ENCODE measurements at regions not wholly inside any gene's neighbourhood (a gene's known extent, or its start where the extent isn't known, plus 50 kb on each side); places are given as distances from the start of the nearest gene placed in this dataset.

DNA sequence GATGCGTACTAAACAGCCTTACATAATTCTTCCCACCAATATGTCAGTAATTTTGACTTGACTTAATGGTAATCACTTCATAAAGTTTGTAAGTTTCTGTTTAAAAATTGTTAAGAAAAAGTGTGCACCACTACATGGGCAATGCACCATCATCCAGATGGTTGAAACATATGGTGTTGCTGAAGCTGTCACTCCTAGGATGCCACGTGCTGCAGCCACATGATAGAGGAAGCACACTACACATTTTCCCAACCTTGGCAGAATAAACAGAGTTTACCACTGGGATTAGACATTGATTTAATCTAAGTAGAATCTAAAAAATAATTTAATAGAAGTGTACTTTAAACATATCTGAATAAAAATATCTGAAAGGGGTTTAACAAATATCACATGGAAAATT is 1209.9 kb downstream of the NSUN3 start:
- H3K79me2 ChIP-seq (ENCODE audit: control insufficient read depth, insufficient read depth, low read length) = no peaks in the 10 kb centered on the region
- no peak overlapping the region for H3K4me2 ChIP-seq (ENCODE audit: insufficient read depth, low read length)
- H3K9ac ChIP-seq (ENCODE audit: insufficient read depth in 1 of 2, low read depth in 2 of 2, low read length in 2 of 2) = no peak overlapping the region
- ATAC-seq = no peak
- H3K4me1 ChIP-seq (replicated peaks in 1 of 2; ENCODE audit: control insufficient read depth in 2 of 2, insufficient read depth in 2 of 2, low read length in 2 of 2) = no peaks in the 10 kb centered on the region
- TF ChIP-seq, protein P1, sequence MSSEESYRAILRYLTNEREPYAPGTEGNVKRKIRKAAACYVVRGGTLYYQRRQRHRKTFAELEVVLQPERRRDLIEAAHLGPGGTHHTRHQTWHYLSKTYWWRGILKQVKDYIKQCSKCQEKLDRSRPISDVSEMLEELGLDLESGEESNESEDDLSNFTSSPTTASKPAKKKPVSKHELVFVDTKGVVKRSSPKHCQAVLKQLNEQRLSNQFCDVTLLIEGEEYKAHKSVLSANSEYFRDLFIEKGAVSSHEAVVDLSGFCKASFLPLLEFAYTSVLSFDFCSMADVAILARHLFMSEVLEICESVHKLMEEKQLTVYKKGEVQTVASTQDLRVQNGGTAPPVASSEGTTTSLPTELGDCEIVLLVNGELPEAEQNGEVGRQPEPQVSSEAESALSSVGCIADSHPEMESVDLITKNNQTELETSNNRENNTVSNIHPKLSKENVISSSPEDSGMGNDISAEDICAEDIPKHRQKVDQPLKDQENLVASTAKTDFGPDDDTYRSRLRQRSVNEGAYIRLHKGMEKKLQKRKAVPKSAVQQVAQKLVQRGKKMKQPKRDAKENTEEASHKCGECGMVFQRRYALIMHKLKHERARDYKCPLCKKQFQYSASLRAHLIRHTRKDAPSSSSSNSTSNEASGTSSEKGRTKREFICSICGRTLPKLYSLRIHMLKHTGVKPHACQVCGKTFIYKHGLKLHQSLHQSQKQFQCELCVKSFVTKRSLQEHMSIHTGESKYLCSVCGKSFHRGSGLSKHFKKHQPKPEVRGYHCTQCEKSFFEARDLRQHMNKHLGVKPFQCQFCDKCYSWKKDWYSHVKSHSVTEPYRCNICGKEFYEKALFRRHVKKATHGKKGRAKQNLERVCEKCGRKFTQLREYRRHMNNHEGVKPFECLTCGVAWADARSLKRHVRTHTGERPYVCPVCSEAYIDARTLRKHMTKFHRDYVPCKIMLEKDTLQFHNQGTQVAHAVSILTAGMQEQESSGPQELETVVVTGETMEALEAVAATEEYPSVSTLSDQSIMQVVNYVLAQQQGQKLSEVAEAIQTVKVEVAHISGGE (CRISPR knock-in tag; IDR thresholded peaks at IDR 0.05) = no peak
- TF ChIP-seq ZFX (CRISPR knock-in tag; IDR thresholded peaks at IDR 0.05) (no peak), GABPA (tag; conservative IDR thresholded peaks at IDR 0.05; ENCODE audit: low read depth) (no peak), PCBP1 (IDR thresholded peaks at IDR 0.05; ENCODE audit: low read depth, low read length, poor library complexity, severe bottlenecking) (no peak), SMAD2 (IDR thresholded peaks at IDR 0.05; ENCODE audit: low read depth, low read length) (no peak), NCOA1 (IDR thresholded peaks at IDR 0.05; ENCODE audit: low read depth) (no peak)
- BruUV-seq (replicated peaks) = no TSS peak
- no peak overlapping the region for H3K27ac ChIP-seq (ENCODE audit: extremely low read depth, low read depth, low read length)
- no peak for DNase-seq (ENCODE audit: extremely low read depth in 1 of 4, low spot score in 3 of 4)
- WGBS (ENCODE audit: insufficient coverage, low coverage, missing lambda C conversion rate) = 5% methylated on average over 2 of the region's 2 CpGs
- intact Hi-C loops (cut with micrococcal nuclease) (no loop called here), in situ Hi-C loops (cut with MboI) (no loop called here)
- no peaks in the 10 kb centered on the region for H3K27me3 ChIP-seq (ENCODE audit: control insufficient read depth in 2 of 2, insufficient read depth in 2 of 2, low read length in 2 of 2)
- no peaks in the 10 kb centered on the region for H4K20me1 ChIP-seq (replicated peaks; ENCODE audit: control insufficient read depth, insufficient read depth, low read length)
- H3K36me3 ChIP-seq (ENCODE audit: control insufficient read depth, insufficient read depth, low read length) = no peaks in the 10 kb centered on the region
- POLR2A ChIA-PET = no interaction called here
- no peaks in the 10 kb centered on the region for H3K9me3 ChIP-seq (replicated peaks; ENCODE audit: control insufficient read depth, insufficient read depth, low read depth, low read length)
- no peaks in the 10 kb centered on the region for H3K9me1 ChIP-seq (ENCODE audit: control insufficient read depth, insufficient read depth, low read length)
- no peak overlapping the region for H3K4me3 ChIP-seq
- CTCF ChIA-PET (ENCODE audit: low intra/inter-chr PET ratio) = no interaction called here
- H2AFZ ChIP-seq (ENCODE audit: low read depth, low read length) = no peak overlapping the region
- FAIRE-seq = no peak

Data from K562 (cell line).